Tibial nerve (tissue), 4 donors: ENCODE measurements at regions not wholly inside any gene's neighbourhood (a gene's known extent, or its start where the extent isn't known, plus 50 kb on each side); places are given as distances from the start of the nearest gene placed in this dataset.

Experiments used
- EP300 ChIP-seq, 2 donors: sonication (generic); formaldehyde crosslinking; IDR thresholded peaks; one replicate each; pipeline ENCODE4 v1.6.1; 2017; ENCODE audit warnings: antibody characterized with exemption in 2 of 2, mild to moderate bottlenecking in 1 of 2
- POLR2A ChIP-seq, 2 donors: fragments of 450-650 bp; IDR thresholded peaks; one replicate each; pipeline ENCODE4 v1.6.1; 2017; ENCODE audit warnings: antibody characterized with exemption in 2 of 2, mild to moderate bottlenecking in 2 of 2, moderate library complexity in 2 of 2
- TF ChIP-seq, protein P1 (sequence below), 5 experiments: fragments of 200-600 bp in 3 of 5; fragments of 450-650 bp in 2 of 5; sonication (generic) in 3 of 5; IDR thresholded peaks; one replicate each; pipeline ENCODE4 v1.5.1; 2016 to 2019; ENCODE audit warnings: antibody characterized with exemption in 5 of 5, mild to moderate bottlenecking in 3 of 5, moderate library complexity in 2 of 5

DNA sequence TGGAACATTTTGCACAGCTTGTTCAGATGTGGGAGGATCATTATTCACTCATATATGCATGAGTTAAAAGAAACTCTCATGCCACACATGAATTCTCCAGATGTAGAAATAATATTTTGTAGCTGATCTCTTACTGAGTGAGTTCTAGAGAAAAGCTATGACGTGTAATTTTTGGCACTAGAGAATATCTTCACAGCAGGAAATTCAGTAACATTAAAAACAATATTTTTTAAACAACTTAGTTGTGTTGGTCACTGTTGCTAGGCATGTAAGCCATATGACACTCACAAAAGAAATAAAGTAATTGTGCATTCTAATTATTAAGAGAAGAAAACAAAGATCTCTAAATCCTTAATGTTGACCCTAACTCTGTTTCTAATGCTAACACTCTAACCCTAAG is 371.4 kb upstream of the SLC10A2 start:
- TF ChIP-seq, protein P1, sequence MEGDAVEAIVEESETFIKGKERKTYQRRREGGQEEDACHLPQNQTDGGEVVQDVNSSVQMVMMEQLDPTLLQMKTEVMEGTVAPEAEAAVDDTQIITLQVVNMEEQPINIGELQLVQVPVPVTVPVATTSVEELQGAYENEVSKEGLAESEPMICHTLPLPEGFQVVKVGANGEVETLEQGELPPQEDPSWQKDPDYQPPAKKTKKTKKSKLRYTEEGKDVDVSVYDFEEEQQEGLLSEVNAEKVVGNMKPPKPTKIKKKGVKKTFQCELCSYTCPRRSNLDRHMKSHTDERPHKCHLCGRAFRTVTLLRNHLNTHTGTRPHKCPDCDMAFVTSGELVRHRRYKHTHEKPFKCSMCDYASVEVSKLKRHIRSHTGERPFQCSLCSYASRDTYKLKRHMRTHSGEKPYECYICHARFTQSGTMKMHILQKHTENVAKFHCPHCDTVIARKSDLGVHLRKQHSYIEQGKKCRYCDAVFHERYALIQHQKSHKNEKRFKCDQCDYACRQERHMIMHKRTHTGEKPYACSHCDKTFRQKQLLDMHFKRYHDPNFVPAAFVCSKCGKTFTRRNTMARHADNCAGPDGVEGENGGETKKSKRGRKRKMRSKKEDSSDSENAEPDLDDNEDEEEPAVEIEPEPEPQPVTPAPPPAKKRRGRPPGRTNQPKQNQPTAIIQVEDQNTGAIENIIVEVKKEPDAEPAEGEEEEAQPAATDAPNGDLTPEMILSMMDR (IDR thresholded peaks at IDR 0.05), result no peak
- TF ChIP-seq POLR2A (IDR thresholded peaks at IDR 0.05) (no peak), EP300 (IDR thresholded peaks at IDR 0.05) (no peak)
